GM12865 (cell line): ENCODE measurements at regions not wholly inside any gene's neighbourhood (a gene's known extent, or its start where the extent isn't known, plus 50 kb on each side); places are given as distances from the start of the nearest gene placed in this dataset.

Source experiments
- DNase-seq: peaks from one replicate; pipeline ENCODE4 v3.0.0; 2010; ENCODE audit warnings: low read depth
- H3K4me3 ChIP-seq: 2 replicates; pipeline ENCODE4 v1.5.1; 2011; ENCODE audit warnings: mild to moderate bottlenecking, low read depth, low read length, control low read depth
- CTCF ChIP-seq: IDR thresholded peaks from 2 replicates; pipeline ENCODE4 v1.5.1; 2011; ENCODE audit warnings: low read length, control low read depth, low read depth, inconsistent platforms; ENCODE audit not compliant: insufficient read depth; ENCODE audit errors: missing control alignments

GRCh38 chr7:53413021-53413420 is 377.6 kb downstream of the POM121L12 start:
- no peak overlapping the region for H3K4me3 ChIP-seq
- no peak for TF ChIP-seq CTCF
- no peak for DNase-seq

DNA sequence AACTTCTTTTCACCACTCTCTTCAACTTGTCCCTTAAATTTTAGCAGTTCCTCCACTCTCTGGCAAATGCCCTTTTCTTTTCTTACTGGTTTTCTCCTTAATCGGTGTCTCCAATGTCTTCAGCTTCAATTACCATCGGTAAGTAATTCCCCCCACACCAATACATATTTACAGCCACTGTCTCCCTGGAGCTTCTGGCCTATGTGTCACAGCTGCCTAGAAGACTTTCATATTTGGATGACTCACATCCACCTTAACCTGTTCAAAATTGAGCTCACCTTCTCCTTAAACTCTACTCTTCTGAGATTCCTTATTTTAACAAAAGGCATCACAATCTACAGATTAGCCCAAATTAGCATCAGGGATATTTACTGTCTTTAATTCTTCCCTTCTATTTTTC is 380.4 kb downstream of the POM121L12 start:
- TF ChIP-seq CTCF, result no peak
- no peak for DNase-seq
- H3K4me3 ChIP-seq, result no peak overlapping the region

- no peak for TF ChIP-seq CTCF
- DNase-seq, result no peak
- H3K4me3 ChIP-seq, result no peak overlapping the region
Measured at GRCh38 chr7:53418834-53419482, 383.5 kb downstream of the POM121L12 start.

GRCh38 chr7:53420550-53420949 is 385.1 kb downstream of the POM121L12 start:
- no peak overlapping the region for H3K4me3 ChIP-seq
- no peak for TF ChIP-seq CTCF
- no peak for DNase-seq

GRCh38 chr7:53422291-53422690 is 386.9 kb downstream of the POM121L12 start:
- no peak for DNase-seq
- no peak for TF ChIP-seq CTCF

GRCh38 chr7:53426145-53426750 is 390.8 kb downstream of the POM121L12 start:
- no peak overlapping the region for H3K4me3 ChIP-seq
- DNase-seq, result no peak
- no peak for TF ChIP-seq CTCF

More at GRCh38 chr7:53422291-53422690, 386.9 kb downstream of the POM121L12 start:
- no peak overlapping the region for H3K4me3 ChIP-seq

- no peak for TF ChIP-seq CTCF
- no peak for DNase-seq
- no peak overlapping the region for H3K4me3 ChIP-seq
Measured at GRCh38 chr7:53428045-53428444, 392.6 kb downstream of the POM121L12 start.
